ENCODE measurements at regions not wholly inside any gene's neighbourhood (a gene's known extent, or its start where the extent isn't known, plus 50 kb on each side); places are given as distances from the start of the nearest gene placed in this dataset.

DNA sequence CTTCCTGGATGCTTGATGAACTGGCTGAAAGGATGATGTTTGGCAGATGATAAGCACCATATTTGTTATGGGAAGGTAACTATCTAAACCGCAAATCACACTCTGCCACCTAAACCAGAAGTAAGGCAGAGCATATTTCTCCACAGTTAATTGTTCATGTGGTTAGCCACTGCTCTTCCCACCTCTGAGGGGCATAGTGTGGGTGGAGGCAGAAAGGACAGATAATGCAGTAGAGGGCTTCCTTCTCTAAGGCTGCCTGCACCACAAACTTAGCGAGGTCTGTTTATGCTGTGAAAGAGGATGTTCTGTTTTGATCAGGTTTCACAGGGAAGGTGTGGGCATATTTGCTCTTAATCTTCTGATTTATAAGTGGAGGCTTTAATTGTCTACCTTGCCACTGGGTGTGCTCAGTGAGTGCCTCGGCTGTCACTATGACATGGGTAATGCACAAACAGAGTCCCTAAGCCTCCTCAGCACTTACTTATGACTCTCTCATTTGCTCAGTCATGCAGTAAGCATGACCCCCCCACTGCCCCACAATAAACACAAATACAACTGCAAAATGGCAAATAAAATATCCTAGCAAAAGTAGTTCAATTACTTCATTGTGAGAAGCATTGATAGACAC, 401.0 kb downstream of the TMA16 start:
- no peak for TF ChIP-seq CTCF (conservative IDR thresholded peaks at IDR 0.05; ENCODE audit: low read length)
- no peak for TF ChIP-seq EZH2phosphoT487 (IDR thresholded peaks at IDR 0.05; ENCODE audit: borderline replicate concordance, low read depth, low read length)

Measured in OCI-LY7 (cell line).